ENCODE measurements at regions not wholly inside any gene's neighbourhood (a gene's known extent, or its start where the extent isn't known, plus 50 kb on each side); places are given as distances from the start of the nearest gene placed in this dataset.

- H3K27ac Mint-ChIP-seq = no peak overlapping the region
- H3K27me3 Mint-ChIP-seq = no peaks in the 10 kb centered on the region
- no peaks in the 10 kb centered on the region for H3K4me1 Mint-ChIP-seq
- no peak overlapping the region for H3K4me3 Mint-ChIP-seq
- H3K36me3 Mint-ChIP-seq = no peaks in the 10 kb centered on the region
- H3K9me3 Mint-ChIP-seq = peaks cover 12% of the 10 kb centered on the region
- no peak for ATAC-seq
Measured at GRCh38 chr15:25180606-25181292, 226.0 kb downstream of the SNRPN start.

DNA sequence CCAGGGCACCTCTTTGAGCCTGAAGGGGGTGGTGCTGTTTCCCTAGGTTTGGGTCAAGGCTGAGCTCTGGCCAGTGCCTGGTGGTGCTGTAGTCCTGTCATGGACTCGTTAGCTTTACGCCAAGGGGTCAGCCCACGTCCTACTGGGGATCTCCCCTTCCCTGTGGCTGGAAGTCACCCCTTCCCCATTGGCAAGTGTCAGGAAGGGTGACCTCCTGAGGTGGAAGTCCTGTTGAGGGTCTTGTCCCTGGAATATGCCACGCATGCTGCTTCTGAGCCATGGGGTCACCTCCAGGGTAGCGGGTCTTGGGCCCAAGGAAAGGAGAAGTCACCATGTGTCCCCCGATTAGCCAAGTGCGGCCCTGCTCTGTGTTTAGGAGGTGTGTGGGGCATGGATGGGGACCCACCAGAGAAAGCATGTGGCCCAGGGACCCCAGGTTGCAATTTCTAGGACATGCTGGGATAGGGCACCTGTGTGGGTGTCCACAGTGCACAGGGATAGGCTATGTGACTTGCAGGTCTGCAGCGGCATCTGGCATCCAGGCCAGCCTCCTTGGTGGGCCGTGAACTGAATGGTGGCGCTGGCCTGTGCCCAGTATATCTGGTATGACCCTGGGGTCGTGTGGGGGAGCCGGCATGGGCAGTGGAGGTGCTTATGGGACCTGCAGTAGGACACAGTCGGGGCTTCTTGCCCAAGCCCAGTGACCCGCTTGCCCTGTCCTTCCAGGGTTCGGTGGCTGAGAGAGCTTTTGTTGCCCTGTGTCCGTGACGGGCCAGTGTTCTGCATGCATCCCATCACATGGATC, 226.7 kb downstream of the SNRPN start:
- Mint-ChIP-seq H3K4me1 (no peaks in the 10 kb centered on the region), H3K27me3 (no peaks in the 10 kb centered on the region), H3K36me3 (no peaks in the 10 kb centered on the region), H3K9me3 (peaks cover 12% of the 10 kb centered on the region), H3K4me3 (no peak overlapping the region), H3K27ac (no peak overlapping the region)
- no peak for ATAC-seq

DNA sequence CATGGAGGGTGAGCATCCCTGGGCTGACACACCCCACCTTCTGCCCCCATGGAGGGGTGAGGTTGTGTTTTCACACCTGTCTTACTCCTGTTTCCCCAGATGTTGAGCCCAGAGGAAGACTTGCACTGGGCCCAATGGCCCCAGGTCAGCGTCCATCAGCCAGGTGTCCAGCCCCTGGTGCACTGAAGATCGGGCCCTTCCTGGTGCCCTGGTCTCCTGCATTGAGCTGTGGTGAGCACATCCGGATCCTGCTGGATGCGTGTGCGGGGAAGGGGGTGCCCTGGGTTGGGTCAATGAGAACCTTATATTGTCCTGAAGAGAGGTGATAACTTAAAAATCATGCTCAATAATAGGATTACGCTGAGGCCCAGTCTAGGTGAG, 227.3 kb downstream of the SNRPN start:
- Mint-ChIP-seq H3K4me1 (no peaks in the 10 kb centered on the region), H3K9me3 (peaks cover 12% of the 10 kb centered on the region), H3K36me3 (no peaks in the 10 kb centered on the region), H3K4me3 (no peak overlapping the region), H3K27me3 (no peaks in the 10 kb centered on the region), H3K27ac (no peak overlapping the region)
- ATAC-seq = no peak

GRCh38 chr15:25182736-25183445, 228.1 kb downstream of the SNRPN start:
- peaks cover 12% of the 10 kb centered on the region for H3K9me3 Mint-ChIP-seq
- no peaks in the 10 kb centered on the region for H3K36me3 Mint-ChIP-seq
- no peaks in the 10 kb centered on the region for H3K4me1 Mint-ChIP-seq
- H3K4me3 Mint-ChIP-seq = no peak overlapping the region
- no peaks in the 10 kb centered on the region for H3K27me3 Mint-ChIP-seq
- no peak for ATAC-seq
- no peak overlapping the region for H3K27ac Mint-ChIP-seq

DNA sequence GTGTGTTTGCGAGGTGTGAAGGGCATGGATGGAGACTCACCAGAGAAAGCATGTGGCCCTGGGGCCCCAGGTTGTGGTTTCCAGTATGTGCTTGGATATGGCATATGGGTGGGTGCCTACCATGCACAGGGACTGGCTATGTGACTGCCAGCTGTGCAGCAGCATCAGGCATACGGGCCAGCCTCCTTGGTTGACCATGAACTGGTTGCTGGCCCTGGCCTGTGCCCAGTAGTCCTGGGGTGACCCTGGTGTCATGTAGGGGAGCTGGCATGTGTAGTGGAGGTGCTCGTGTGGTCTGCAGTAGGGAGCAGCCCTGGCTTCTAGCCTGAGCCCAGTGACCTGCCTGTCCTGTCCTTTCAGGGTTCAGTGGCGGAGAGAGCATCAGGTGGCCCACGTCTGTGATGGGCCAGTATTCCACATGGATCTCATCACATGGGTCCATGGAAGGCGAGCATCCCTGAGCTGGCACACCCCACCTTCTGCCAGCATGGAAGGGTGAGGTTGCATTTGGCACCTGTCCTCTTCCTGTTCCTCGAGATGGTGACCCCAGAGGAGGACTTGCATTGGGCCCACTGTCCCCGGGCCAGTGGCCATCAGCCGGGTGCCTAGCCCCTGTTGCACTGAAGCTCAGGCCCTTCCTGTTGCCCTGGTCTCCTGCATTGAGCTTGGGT, 228.9 kb downstream of the SNRPN start:
- H3K9me3 Mint-ChIP-seq = peaks cover 9% of the 10 kb centered on the region
- no peak overlapping the region for H3K27ac Mint-ChIP-seq
- no peaks in the 10 kb centered on the region for H3K36me3 Mint-ChIP-seq
- ATAC-seq = no peak
- no peaks in the 10 kb centered on the region for H3K27me3 Mint-ChIP-seq
- H3K4me3 Mint-ChIP-seq = no peak overlapping the region
- no peaks in the 10 kb centered on the region for H3K4me1 Mint-ChIP-seq

DNA sequence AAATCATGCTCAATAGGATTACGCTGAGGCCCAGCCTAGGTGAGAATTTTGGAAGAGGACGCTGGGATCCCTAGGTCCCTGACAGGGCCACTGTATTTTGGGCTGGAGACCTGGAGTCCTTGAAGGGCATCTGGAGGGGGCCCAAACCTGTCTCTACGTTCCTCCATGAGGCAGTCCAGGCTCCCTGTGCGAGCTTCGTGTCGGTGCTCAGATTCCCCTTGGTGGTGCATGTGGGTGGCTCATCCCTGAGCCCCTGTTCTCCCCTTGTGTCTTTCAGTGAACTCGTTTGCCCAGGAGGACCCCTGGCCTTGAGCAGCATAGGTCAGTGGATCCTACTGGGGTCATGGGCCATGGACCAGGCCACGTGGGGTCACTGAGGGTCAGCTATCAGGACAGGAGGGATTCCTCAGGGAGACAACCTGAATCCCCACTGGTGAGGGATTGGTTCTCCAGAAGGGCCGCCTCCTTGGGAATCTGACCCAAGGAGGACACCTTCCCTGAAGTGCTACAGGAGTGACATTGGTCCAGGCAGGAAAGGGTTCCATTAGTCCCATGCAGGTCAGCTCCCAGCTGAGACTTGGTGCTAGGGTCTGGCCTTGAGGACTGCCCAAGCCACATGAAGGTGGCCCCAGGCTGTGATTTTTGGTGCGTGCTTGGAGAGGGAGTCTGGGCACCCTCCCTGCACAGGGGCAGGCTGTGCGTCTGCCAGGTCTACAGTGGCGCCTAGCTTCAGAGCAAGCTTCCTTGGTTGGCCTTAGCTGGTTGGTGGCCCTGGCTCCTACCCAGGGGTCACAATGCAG, 229.8 kb downstream of the SNRPN start:
- no peak for ATAC-seq
- Mint-ChIP-seq H3K27me3 (no peaks in the 10 kb centered on the region), H3K27ac (no peak overlapping the region), H3K36me3 (no peaks in the 10 kb centered on the region), H3K4me3 (no peak overlapping the region), H3K9me3 (peaks cover 9% of the 10 kb centered on the region), H3K4me1 (no peaks in the 10 kb centered on the region)

GRCh38 chr15:25185156-25185710, 230.4 kb downstream of the SNRPN start:
- Mint-ChIP-seq H3K4me3 (no peak overlapping the region), H3K9me3 (peaks cover 13% of the 10 kb centered on the region), H3K27ac (no peak overlapping the region), H3K36me3 (no peaks in the 10 kb centered on the region), H3K27me3 (no peaks in the 10 kb centered on the region), H3K4me1 (no peaks in the 10 kb centered on the region)
- ATAC-seq = no peak

GRCh38 chr15:25185791-25186190, 231.0 kb downstream of the SNRPN start:
- Mint-ChIP-seq H3K9me3 (peaks cover 12% of the 10 kb centered on the region), H3K27me3 (no peaks in the 10 kb centered on the region), H3K27ac (no peak overlapping the region), H3K4me1 (no peaks in the 10 kb centered on the region), H3K36me3 (no peaks in the 10 kb centered on the region), H3K4me3 (no peak overlapping the region)
- ATAC-seq = no peak

DNA sequence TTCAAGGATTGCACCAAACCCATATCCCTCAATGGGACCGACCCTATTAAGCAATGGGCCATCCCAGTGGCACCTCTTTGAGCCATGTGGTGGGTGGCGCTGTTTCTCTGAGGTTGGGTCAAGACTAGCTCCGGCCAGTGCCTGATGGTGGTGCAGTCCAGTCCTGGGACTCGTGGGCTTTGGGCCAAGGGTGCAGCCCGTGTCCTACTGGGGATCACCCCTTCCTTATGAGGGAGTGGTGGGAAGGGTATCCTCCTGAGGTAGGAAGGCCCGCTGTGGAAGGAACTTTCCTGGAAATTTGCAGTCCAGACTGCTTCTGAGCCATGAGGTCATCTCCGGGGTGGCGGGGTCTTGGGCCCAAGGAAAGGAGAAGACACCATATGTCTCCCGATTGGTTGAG, 231.6 kb downstream of the SNRPN start:
- no peak overlapping the region for H3K4me3 Mint-ChIP-seq
- H3K4me1 Mint-ChIP-seq = no peaks in the 10 kb centered on the region
- no peak overlapping the region for H3K27ac Mint-ChIP-seq
- peaks cover 12% of the 10 kb centered on the region for H3K9me3 Mint-ChIP-seq
- no peaks in the 10 kb centered on the region for H3K27me3 Mint-ChIP-seq
- H3K36me3 Mint-ChIP-seq = no peaks in the 10 kb centered on the region
- ATAC-seq = no peak

DNA sequence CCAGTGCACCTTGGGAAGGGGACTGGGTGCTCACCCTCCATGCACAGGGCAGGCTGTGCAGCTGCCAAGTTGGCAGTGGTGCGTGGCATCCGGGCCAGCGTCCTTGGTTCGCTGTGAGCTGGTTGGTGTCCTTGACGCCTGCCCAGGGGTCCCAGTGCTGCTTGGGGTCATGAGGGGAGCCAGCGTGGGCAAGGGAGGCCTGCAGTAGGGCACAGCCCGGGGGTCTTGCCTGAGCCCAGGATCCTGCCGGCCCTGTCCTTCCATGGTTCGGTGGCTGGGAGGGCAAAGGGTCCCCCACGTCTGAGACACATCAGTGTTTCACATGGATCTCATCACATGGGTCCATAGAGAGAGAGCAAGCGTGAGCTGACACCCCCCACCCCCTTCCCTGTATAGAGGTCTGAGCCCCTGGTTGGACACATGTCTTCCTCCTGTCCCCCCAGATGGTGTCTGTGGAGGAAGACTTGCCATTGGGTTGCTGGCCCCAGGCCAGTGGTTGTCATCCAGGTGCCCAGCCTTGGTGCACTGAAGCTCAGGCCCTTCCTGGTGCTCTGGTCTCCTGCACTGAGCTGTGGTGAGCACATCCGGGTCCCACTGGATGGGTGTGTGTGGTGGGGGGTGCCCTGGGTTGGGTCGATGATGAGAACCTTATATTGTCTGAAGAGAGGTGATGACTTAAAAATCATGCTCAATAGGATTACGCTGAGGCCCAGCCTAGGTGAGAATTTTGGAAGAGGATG, 232.3 kb downstream of the SNRPN start:
- no peaks in the 10 kb centered on the region for H3K4me1 Mint-ChIP-seq
- ATAC-seq = no peak
- peaks cover 12% of the 10 kb centered on the region for H3K9me3 Mint-ChIP-seq
- no peak overlapping the region for H3K4me3 Mint-ChIP-seq
- no peak overlapping the region for H3K27ac Mint-ChIP-seq
- no peaks in the 10 kb centered on the region for H3K27me3 Mint-ChIP-seq
- no peaks in the 10 kb centered on the region for H3K36me3 Mint-ChIP-seq

DNA sequence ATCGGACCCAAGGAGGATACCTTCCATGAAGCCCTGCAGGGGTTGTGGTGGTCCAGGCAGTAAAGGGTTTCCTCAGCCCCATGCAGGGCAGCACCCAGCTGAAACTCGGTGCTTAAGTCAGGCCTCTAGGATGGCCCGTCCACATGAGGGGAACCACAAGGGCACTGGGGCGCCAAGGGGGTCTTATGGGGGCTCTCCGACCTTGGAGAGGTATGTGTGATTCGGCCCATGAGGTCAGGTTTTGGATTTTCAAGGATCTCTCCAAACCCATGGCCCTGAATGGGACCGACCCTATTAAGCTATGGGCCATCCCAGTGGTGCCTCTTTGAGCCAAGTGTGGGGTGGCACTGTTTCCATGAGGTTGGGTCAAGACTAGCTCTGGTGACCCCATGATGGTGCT, 233.3 kb downstream of the SNRPN start:
- H3K4me1 Mint-ChIP-seq = no peaks in the 10 kb centered on the region
- no peak for ATAC-seq
- no peaks in the 10 kb centered on the region for H3K36me3 Mint-ChIP-seq
- peaks cover 8% of the 10 kb centered on the region for H3K9me3 Mint-ChIP-seq
- no peaks in the 10 kb centered on the region for H3K27me3 Mint-ChIP-seq
- H3K4me3 Mint-ChIP-seq = no peak overlapping the region
- no peak overlapping the region for H3K27ac Mint-ChIP-seq

DNA sequence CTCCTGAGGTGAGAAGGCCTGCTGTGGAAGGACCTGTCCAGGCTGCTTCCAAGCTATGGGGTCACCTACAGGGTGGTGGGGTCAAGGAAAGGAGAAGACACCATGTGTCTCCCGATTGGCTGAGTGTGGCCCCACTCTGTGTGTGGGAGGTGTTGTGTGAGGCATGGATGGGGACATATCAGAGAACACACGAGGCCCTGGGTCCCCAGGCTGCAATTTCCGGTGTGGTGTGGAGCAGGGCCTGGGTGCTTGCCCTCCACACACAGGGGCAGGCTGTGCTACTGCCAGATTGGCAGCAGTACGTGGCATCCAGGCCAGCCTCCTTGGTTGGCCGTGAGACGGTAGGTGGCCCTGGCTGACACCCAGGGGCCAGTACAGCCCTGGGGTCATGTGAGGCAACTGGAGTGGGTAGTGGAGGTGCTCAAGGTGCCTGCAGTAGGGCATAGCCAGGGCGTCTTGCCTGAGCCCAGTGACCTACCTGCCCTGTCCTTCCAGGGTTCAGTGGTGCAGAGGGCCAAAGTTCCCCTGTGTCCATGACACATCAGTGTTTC, 233.8 kb downstream of the SNRPN start:
- H3K27me3 Mint-ChIP-seq = no peaks in the 10 kb centered on the region
- no peaks in the 10 kb centered on the region for H3K4me1 Mint-ChIP-seq
- H3K9me3 Mint-ChIP-seq = peaks cover 8% of the 10 kb centered on the region
- H3K4me3 Mint-ChIP-seq = no peak overlapping the region
- H3K36me3 Mint-ChIP-seq = no peaks in the 10 kb centered on the region
- H3K27ac Mint-ChIP-seq = no peak overlapping the region
- ATAC-seq = no peak

- ATAC-seq = no peak
- Mint-ChIP-seq H3K27ac (no peak overlapping the region), H3K9me3 (peaks cover 8% of the 10 kb centered on the region), H3K27me3 (no peaks in the 10 kb centered on the region), H3K4me3 (no peak overlapping the region), H3K36me3 (no peaks in the 10 kb centered on the region), H3K4me1 (no peaks in the 10 kb centered on the region)
Measured at GRCh38 chr15:25189551-25189950, 234.8 kb downstream of the SNRPN start.

DNA sequence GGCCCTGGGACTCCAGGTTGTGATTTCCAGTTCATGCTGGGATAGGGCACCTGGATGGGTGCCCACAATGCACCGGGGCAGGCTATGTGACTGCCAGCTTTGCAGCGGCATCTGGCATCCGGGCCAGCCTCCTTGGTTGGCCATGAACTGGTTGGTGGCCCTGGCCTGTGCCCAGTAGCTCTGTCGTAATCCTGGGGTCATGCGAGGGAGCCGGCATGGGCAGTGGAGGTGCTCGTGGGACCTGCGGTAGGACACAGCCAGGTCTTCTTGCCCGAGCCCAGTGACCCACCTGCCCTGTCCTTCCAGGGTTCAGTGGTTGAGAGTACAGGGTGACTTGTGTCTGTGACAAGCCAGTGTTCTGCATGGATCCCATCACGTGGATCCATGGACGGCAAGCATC, 237.9 kb downstream of the SNRPN start:
- Mint-ChIP-seq H3K4me1 (no peaks in the 10 kb centered on the region), H3K4me3 (no peak overlapping the region), H3K36me3 (no peaks in the 10 kb centered on the region), H3K27me3 (no peaks in the 10 kb centered on the region), H3K9me3 (peaks cover 7% of the 10 kb centered on the region), H3K27ac (no peak overlapping the region)
- no peak for ATAC-seq

All from stimulated activated memory B cell treated with anti-CD40 and anti-IgM and Interleukin-4, amounts not matched to agents 10 μg/mL and 1 μg/mL and 100 μg/mL, for 72 hours (primary cell).